SK-N-SH (cell line): ENCODE measurements at regions not wholly inside any gene's neighbourhood (a gene's known extent, or its start where the extent isn't known, plus 50 kb on each side); places are given as distances from the start of the nearest gene placed in this dataset.

Experiments used
- CTCF ChIA-PET: fragments of 300-600, 350-600 bp; formaldehyde crosslinking; extraction: SDS; loops from one replicate; lab custom pipeline; 2021; lab: Yijun Ruan, JAX
- POLR2A ChIA-PET: fragments of 350-600 bp; sonication (Branson Sonifier 250); formaldehyde crosslinking; extraction: SDS; loops from one replicate; lab custom pipeline; 2020; ENCODE audit warnings: antibody characterized with exemption, inconsistent platforms; lab: Yijun Ruan, JAX
- DNase-seq: peaks from one replicate; pipeline ENCODE4 v3.0.0; 2012
- H2AFZ ChIP-seq: fragments of 200-600 bp; sonication (generic); 2 replicates; pipeline ENCODE4 v1.8.1; 2016; ENCODE audit warnings: antibody characterized with exemption, mild to moderate bottlenecking, low read depth
- H3F3A ChIP-seq: fragments of 200-600 bp; sonication (generic); replicated peaks from 2 replicates; pipeline ENCODE3; 2016; ENCODE audit warnings: antibody characterized with exemption, mild to moderate bottlenecking; ENCODE audit not compliant: insufficient read depth
- H3K27ac ChIP-seq, 2 experiments: fragments of 200-500 bp in 1 of 2; fragments of 200-600 bp in 1 of 2; sonication (Bioruptor generic) in 1 of 2; sonication (generic), shearing (Covaris generic) in 1 of 2; 2 replicates each; pipeline versions ENCODE4 v1.5.1 to v1.6.1; 2014 to 2016; ENCODE audit warnings: low read depth in 2 of 2, inconsistent platforms in 1 of 2, low read length in 1 of 2, mild to moderate bottlenecking in 1 of 2, mixed read lengths in 1 of 2
- H3K27me3 ChIP-seq: fragments of 200-600 bp; sonication (generic), shearing (Covaris generic); 2 replicates; pipeline ENCODE4 v1.6.1; 2016; ENCODE audit warnings: mixed run types; ENCODE audit not compliant: insufficient read depth
- H3K36me3 ChIP-seq, 2 experiments: fragments of 200-500 bp in 1 of 2; fragments of 200-600 bp in 1 of 2; sonication (Bioruptor generic) in 1 of 2; sonication (generic) in 1 of 2; replicated peaks in 1 of 2; 2 replicates each; pipeline versions ENCODE3 to v1.5.1; 2014 to 2016; ENCODE audit warnings: low read length in 1 of 2, mild to moderate bottlenecking in 1 of 2; ENCODE audit not compliant: insufficient read depth in 2 of 2, control insufficient read depth in 1 of 2
- H3K4me1 ChIP-seq, 2 experiments: fragments of 200-500 bp in 1 of 2; fragments of 200-600 bp in 1 of 2; sonication (Bioruptor generic) in 1 of 2; sonication (generic), shearing (Covaris generic) in 1 of 2; 2 replicates each; pipeline versions ENCODE4 v1.5.1 to v1.6.1; 2014 to 2016; ENCODE audit warnings: low read depth in 1 of 2, low read length in 1 of 2, mixed run types in 1 of 2; ENCODE audit not compliant: insufficient read depth in 2 of 2, control insufficient read depth in 1 of 2
- H3K4me2 ChIP-seq: fragments of 200-600 bp; sonication (generic), shearing (Covaris generic); 2 replicates; pipeline ENCODE4 v1.6.1; 2017; ENCODE audit warnings: mixed run types
- H3K4me3 ChIP-seq, 2 experiments: fragments of 200-500 bp in 1 of 2; fragments of 200-600 bp in 1 of 2; sonication (Bioruptor generic) in 1 of 2; sonication (generic), shearing (Covaris generic) in 1 of 2; 2 replicates each; pipeline versions ENCODE4 v1.5.1 to v1.8.1; 2014 to 2016; ENCODE audit warnings: low read depth in 2 of 2, inconsistent platforms in 1 of 2, low read length in 1 of 2, mild to moderate bottlenecking in 1 of 2, mixed read lengths in 1 of 2, moderate library complexity in 1 of 2
- H3K79me2 ChIP-seq: fragments of 200-600 bp; sonication (generic); 2 replicates; pipeline ENCODE4 v1.8.1; 2017; ENCODE audit warnings: mild to moderate bottlenecking; ENCODE audit not compliant: insufficient read depth
- H3K9ac ChIP-seq: fragments of 200-600 bp; sonication (generic); 2 replicates; pipeline ENCODE4 v1.6.1; 2017; ENCODE audit warnings: mixed run types
- H3K9me2 ChIP-seq: fragments of 200-600 bp; sonication (generic); 2 replicates; pipeline ENCODE4 v1.6.1; 2017; ENCODE audit warnings: mixed run types
- H3K9me3 ChIP-seq: fragments of 200-600 bp; sonication (generic); 2 replicates; pipeline ENCODE4 v1.6.1; 2017; ENCODE audit warnings: mixed run types, mild to moderate bottlenecking, moderate library complexity
- H4K20me1 ChIP-seq: fragments of 200-600 bp; sonication (generic); 2 replicates; pipeline ENCODE4 v1.6.1; 2017; ENCODE audit warnings: mild to moderate bottlenecking, mixed run types; ENCODE audit not compliant: insufficient read depth
- EP300 ChIP-seq, 2 experiments: IDR thresholded peaks; 2 replicates each; pipeline versions ENCODE4 v1.4.0 to v1.6.1; 2012; ENCODE audit warnings: borderline replicate concordance in 1 of 2, low read depth in 1 of 2, low read length in 1 of 2
- FOXJ3 ChIP-seq: sonication (generic); formaldehyde crosslinking; IDR thresholded peaks from 2 replicates; pipeline ENCODE4 v1.5.1; 2020; ENCODE audit warnings: mild to moderate bottlenecking, missing genetic modification reagents
- FOXM1 ChIP-seq: IDR thresholded peaks from 2 replicates; pipeline ENCODE4 v1.4.0; 2012; ENCODE audit warnings: low read depth, mild to moderate bottlenecking
- GATA2 ChIP-seq: sonication (generic); formaldehyde crosslinking; IDR thresholded peaks from 2 replicates; pipeline ENCODE4 v1.5.0; 2020; ENCODE audit warnings: mild to moderate bottlenecking, missing genetic modification reagents
- MEF2A ChIP-seq: IDR thresholded peaks from 2 replicates; pipeline ENCODE4 v1.4.0; 2012; ENCODE audit warnings: low read depth, borderline replicate concordance
- RFX5 ChIP-seq: IDR thresholded peaks from 2 replicates; pipeline ENCODE4 v1.6.1; 2012; ENCODE audit warnings: mild to moderate bottlenecking, improper control_type of control experiment, low read length
- WGBS: methylation state at CpG from one replicate; pipeline ENCODE4 v1.1.6; 2017; ENCODE audit warnings: low lambda C conversion rate; 5-methylcytosine and 5-hydroxymethylcytosine counted together
- TF ChIP-seq, protein P1 (sequence below): IDR thresholded peaks from 2 replicates; pipeline ENCODE4 v1.6.1; 2012; ENCODE audit warnings: mild to moderate bottlenecking, low read depth, low read length, moderate library complexity
- TF ChIP-seq, protein P2 (sequence below): IDR thresholded peaks from 2 replicates; pipeline ENCODE4 v1.4.0; 2012; ENCODE audit warnings: low read depth, borderline replicate concordance
- TF ChIP-seq, protein P3 (sequence below): fragments of 200-600 bp; sonication (generic); IDR thresholded peaks from 2 replicates; pipeline ENCODE4 v1.6.1; 2017; ENCODE audit warnings: antibody characterized with exemption, mild to moderate bottlenecking, moderate library complexity

DNA sequence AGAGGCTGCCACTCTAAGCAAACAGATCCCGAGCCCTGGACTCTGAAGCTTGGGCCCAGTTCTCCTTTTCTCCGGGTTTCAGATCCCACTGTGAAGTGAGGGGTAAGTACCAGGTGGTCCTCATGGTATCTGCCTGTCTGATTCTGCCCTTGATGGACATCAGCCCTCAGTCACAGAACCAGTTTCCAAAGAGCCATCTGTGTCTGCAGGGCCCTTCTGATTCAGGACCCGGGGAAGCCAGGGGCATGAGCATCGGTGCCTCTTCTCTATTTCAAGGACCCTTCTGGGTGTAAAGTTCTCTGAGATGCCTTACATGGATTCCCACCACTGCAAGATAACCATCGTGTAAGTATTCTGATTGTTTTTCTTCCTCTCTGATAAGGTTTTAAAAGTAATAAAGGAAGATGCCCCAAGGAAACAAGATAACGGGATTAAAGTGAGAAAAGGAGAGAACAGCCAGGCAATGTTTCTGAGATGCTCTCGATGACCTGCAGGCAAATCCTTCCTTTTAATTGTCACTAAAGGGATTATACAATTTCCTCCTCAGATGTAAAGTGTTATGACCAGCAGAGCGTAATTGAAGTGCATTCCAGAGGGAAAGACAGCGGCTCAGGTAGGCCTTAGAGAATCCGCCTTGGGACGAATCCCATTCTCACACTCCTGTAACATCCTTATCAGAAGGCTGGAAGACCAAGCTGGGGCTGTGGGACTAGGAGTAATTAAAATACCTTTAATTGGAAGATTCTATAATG, 924.3 kb downstream of the TBC1D22A start (continued):
- TF ChIP-seq, protein P1, sequence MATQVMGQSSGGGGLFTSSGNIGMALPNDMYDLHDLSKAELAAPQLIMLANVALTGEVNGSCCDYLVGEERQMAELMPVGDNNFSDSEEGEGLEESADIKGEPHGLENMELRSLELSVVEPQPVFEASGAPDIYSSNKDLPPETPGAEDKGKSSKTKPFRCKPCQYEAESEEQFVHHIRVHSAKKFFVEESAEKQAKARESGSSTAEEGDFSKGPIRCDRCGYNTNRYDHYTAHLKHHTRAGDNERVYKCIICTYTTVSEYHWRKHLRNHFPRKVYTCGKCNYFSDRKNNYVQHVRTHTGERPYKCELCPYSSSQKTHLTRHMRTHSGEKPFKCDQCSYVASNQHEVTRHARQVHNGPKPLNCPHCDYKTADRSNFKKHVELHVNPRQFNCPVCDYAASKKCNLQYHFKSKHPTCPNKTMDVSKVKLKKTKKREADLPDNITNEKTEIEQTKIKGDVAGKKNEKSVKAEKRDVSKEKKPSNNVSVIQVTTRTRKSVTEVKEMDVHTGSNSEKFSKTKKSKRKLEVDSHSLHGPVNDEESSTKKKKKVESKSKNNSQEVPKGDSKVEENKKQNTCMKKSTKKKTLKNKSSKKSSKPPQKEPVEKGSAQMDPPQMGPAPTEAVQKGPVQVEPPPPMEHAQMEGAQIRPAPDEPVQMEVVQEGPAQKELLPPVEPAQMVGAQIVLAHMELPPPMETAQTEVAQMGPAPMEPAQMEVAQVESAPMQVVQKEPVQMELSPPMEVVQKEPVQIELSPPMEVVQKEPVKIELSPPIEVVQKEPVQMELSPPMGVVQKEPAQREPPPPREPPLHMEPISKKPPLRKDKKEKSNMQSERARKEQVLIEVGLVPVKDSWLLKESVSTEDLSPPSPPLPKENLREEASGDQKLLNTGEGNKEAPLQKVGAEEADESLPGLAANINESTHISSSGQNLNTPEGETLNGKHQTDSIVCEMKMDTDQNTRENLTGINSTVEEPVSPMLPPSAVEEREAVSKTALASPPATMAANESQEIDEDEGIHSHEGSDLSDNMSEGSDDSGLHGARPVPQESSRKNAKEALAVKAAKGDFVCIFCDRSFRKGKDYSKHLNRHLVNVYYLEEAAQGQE = no peak
- no peak for TF ChIP-seq EP300 (IDR thresholded peaks at IDR 0.05; ENCODE audit: borderline replicate concordance in 1 of 2, low read depth in 1 of 2, low read length in 1 of 2)
- TF ChIP-seq GATA2 (CRISPR knock-in tag) = no peak

- no peak overlapping the region for H3K4me3 ChIP-seq
- no peak for DNase-seq
- H3K9me2 ChIP-seq = no peaks in the 10 kb centered on the region
- H3K4me2 ChIP-seq = no peak overlapping the region
- no peaks in the 10 kb centered on the region for H4K20me1 ChIP-seq
- H3K36me3 ChIP-seq = no peaks in the 10 kb centered on the region
- H2AFZ ChIP-seq = no peak overlapping the region
- WGBS = 40% methylated on average over 7 of the region's 13 CpGs
- H3K4me1 ChIP-seq = no peaks in the 10 kb centered on the region
- TF ChIP-seq, protein P2, sequence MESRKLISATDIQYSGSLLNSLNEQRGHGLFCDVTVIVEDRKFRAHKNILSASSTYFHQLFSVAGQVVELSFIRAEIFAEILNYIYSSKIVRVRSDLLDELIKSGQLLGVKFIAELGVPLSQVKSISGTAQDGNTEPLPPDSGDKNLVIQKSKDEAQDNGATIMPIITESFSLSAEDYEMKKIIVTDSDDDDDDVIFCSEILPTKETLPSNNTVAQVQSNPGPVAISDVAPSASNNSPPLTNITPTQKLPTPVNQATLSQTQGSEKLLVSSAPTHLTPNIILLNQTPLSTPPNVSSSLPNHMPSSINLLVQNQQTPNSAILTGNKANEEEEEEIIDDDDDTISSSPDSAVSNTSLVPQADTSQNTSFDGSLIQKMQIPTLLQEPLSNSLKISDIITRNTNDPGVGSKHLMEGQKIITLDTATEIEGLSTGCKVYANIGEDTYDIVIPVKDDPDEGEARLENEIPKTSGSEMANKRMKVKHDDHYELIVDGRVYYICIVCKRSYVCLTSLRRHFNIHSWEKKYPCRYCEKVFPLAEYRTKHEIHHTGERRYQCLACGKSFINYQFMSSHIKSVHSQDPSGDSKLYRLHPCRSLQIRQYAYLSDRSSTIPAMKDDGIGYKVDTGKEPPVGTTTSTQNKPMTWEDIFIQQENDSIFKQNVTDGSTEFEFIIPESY = no peak
- TF ChIP-seq, protein P1 = no peak
- TF ChIP-seq RFX5 = no peak
- no peak for TF ChIP-seq MEF2A
- TF ChIP-seq FOXJ3 (CRISPR knock-in tag) = no peak
- no peak for TF ChIP-seq FOXM1
- TF ChIP-seq, protein P3, sequence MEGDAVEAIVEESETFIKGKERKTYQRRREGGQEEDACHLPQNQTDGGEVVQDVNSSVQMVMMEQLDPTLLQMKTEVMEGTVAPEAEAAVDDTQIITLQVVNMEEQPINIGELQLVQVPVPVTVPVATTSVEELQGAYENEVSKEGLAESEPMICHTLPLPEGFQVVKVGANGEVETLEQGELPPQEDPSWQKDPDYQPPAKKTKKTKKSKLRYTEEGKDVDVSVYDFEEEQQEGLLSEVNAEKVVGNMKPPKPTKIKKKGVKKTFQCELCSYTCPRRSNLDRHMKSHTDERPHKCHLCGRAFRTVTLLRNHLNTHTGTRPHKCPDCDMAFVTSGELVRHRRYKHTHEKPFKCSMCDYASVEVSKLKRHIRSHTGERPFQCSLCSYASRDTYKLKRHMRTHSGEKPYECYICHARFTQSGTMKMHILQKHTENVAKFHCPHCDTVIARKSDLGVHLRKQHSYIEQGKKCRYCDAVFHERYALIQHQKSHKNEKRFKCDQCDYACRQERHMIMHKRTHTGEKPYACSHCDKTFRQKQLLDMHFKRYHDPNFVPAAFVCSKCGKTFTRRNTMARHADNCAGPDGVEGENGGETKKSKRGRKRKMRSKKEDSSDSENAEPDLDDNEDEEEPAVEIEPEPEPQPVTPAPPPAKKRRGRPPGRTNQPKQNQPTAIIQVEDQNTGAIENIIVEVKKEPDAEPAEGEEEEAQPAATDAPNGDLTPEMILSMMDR = no peak
- H3K9me3 ChIP-seq = no peaks in the 10 kb centered on the region
- no peaks in the 10 kb centered on the region for H3F3A ChIP-seq
- CTCF ChIA-PET = no interaction called here
- no peaks in the 10 kb centered on the region for H3K27me3 ChIP-seq
- no peak overlapping the region for H3K9ac ChIP-seq
- H3K27ac ChIP-seq = no peak overlapping the region
- no peaks in the 10 kb centered on the region for H3K79me2 ChIP-seq
- POLR2A ChIA-PET = no interaction called here
These were observed 919.1 kb downstream of the TBC1D22A start for GRCh38 chr22:47681411-47682165.
